ENCODE measurements at regions not wholly inside any gene's neighbourhood (a gene's known extent, or its start where the extent isn't known, plus 50 kb on each side); places are given as distances from the start of the nearest gene placed in this dataset.
A peak's percentile ranks its signal among the peaks of the same experiment; 100 is the strongest.

DNA sequence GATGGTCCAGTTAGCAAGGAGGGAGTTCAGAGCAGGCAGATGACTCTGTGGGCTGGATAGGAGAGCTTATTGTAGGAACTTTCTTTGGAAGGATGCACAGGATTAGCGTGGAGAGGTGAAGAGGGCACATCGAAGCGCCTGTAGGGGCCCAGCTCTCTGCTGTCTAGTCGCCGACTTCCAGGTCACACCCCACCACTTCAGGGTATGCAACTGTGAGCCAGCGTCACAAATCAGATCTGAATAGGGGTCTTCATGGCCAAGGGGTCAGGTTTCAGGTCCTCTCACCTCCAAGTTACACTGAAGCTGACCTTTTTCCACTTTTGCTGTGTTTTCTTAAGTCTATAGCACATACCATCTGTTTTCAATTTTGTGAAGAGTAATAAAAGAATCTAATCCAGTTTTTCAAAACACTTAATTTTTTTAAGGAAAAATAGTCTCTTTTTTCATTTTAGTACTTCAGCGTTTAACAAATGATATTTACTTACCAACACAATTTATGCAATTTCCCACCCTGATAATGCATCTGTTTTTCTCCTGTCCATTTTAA is 364.2 kb upstream of the CLINT1 start:
- Histone ChIP-seq H3K9me3 (replicated peaks in 1 of 2; ENCODE audit: control insufficient read depth in 1 of 2, insufficient read depth in 1 of 2, low read length in 2 of 2) (no peaks in the 10 kb centered on the region), H3K4me2 (replicated peaks; ENCODE audit: extremely low read depth, low read length, poor library complexity, severe bottlenecking) (no peak overlapping the region), H3K4me3 (replicated peaks in 1 of 3; ENCODE audit: low read depth in 2 of 3, low read length in 3 of 3) (no peak overlapping the region), H2AFZ (ENCODE audit: insufficient read depth, low read depth, low read length, poor library complexity, severe bottlenecking) (no peak overlapping the region), H3K4me1 (ENCODE audit: control insufficient read depth in 1 of 2, insufficient read depth in 2 of 2, low read length in 2 of 2) (peaks cover 20 to 27% of the 10 kb centered on the region in 2 donors), H3K36me3 (replicated peaks in 1 of 2; ENCODE audit: control insufficient read depth in 1 of 2, insufficient read depth in 2 of 2, low read length in 2 of 2) (no peaks in the 10 kb centered on the region), H3K9ac (ENCODE audit: insufficient read depth, low read length, poor library complexity, severe bottlenecking) (no peak overlapping the region), H3K79me2 (ENCODE audit: insufficient read depth, low read length) (no peaks in the 10 kb centered on the region), H3K27ac (ENCODE audit: low read depth in 1 of 2, low read length in 2 of 2) (no peak overlapping the region), H4K20me1 (ENCODE audit: insufficient read depth, low read length) (no peaks in the 10 kb centered on the region), H3K27me3 (ENCODE audit: control insufficient read depth in 2 of 2, insufficient read depth in 2 of 2, low read length in 2 of 2) (no peaks in the 10 kb centered on the region)
- H3K36me3 Mint-ChIP-seq: peaks cover 0 to 3% of the 10 kb centered on the region in 2 donors
- H3K9me3 Mint-ChIP-seq: peaks cover 0 to 8% (median 2%) of the 10 kb centered on the region in 7 donors
- intact Hi-C loops (cut with micrococcal nuclease): loop anchor here in 1 of 2 donors (5.0 kb wide), 1 partner anchor 149 kb away; no protein-coding TSS in a partner anchor
- peaks cover 24% of the 10 kb centered on the region for H3K4me1 Mint-ChIP-seq
- no peak for DNase-seq
- TF ChIP-seq, protein P1, sequence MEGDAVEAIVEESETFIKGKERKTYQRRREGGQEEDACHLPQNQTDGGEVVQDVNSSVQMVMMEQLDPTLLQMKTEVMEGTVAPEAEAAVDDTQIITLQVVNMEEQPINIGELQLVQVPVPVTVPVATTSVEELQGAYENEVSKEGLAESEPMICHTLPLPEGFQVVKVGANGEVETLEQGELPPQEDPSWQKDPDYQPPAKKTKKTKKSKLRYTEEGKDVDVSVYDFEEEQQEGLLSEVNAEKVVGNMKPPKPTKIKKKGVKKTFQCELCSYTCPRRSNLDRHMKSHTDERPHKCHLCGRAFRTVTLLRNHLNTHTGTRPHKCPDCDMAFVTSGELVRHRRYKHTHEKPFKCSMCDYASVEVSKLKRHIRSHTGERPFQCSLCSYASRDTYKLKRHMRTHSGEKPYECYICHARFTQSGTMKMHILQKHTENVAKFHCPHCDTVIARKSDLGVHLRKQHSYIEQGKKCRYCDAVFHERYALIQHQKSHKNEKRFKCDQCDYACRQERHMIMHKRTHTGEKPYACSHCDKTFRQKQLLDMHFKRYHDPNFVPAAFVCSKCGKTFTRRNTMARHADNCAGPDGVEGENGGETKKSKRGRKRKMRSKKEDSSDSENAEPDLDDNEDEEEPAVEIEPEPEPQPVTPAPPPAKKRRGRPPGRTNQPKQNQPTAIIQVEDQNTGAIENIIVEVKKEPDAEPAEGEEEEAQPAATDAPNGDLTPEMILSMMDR (IDR thresholded peaks at IDR 0.05): no peak
- WGBS (ENCODE audit: insufficient coverage): 100% methylated on average over 1 of the region's 7 CpGs
- H3K27me3 Mint-ChIP-seq (ENCODE audit: low read depth in 3 of 3): no peaks in the 10 kb centered on the region
- peak overlapping the region in 5 of 7 donors; percentile 0 to 93 (median 9) for H3K27ac Mint-ChIP-seq
- no peak overlapping the region for H3K4me3 Mint-ChIP-seq

DNA sequence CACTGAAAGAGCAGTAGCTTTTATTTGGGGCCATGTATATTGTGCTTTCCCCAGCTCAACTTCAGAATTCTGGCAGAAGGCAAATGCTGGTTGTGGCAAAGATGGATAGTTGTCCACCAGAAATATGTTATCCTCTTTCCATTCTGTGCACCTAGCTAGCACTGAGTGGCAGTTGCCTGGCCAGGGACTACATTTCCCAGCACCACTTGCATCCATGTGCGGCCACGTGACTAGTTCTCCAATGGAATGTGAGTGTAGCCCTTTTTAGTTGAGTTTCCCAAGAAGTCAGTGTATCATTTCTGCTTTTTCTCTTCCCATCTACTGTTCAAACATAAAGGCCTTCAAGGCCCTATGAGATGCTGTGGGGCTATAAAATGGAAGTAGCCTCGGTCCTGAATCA is 354.0 kb upstream of the CLINT1 start:
- Mint-ChIP-seq H3K4me1 (peaks cover 11% of the 10 kb centered on the region), H3K4me3 (no peak overlapping the region), H3K36me3 (peaks cover 0 to 3% of the 10 kb centered on the region in 2 donors), H3K27ac (peak overlapping the region in 1 of 7 donors; percentile 13), H3K27me3 (ENCODE audit: low read depth in 3 of 3) (peaks cover 0 to 2% (median 0%) of the 10 kb centered on the region in 3 donors), H3K9me3 (peaks cover 1 to 8% (median 5%) of the 10 kb centered on the region in 7 donors)
- no peaks in the 10 kb centered on the region for H3K27me3 ChIP-seq (ENCODE audit: control insufficient read depth in 2 of 2, insufficient read depth in 2 of 2, low read length in 2 of 2)
- no peaks in the 10 kb centered on the region for H3K36me3 ChIP-seq (replicated peaks in 1 of 2; ENCODE audit: control insufficient read depth in 1 of 2, insufficient read depth in 2 of 2, low read length in 2 of 2)
- H3K4me1 ChIP-seq (ENCODE audit: control insufficient read depth in 1 of 2, insufficient read depth in 2 of 2, low read length in 2 of 2): peaks cover 0 to 7% of the 10 kb centered on the region in 2 donors
- intact Hi-C loops (cut with micrococcal nuclease): no loop called here
- no peak overlapping the region for H2AFZ ChIP-seq (ENCODE audit: insufficient read depth, low read depth, low read length, poor library complexity, severe bottlenecking)
- H4K20me1 ChIP-seq (ENCODE audit: insufficient read depth, low read length): no peaks in the 10 kb centered on the region
- no CpG with 5 or more reads among the region's 3 CpGs for WGBS (ENCODE audit: insufficient coverage)
- H3K4me3 ChIP-seq (replicated peaks in 1 of 3; ENCODE audit: low read depth in 2 of 3, low read length in 3 of 3): no peak overlapping the region
- no peak overlapping the region for H3K4me2 ChIP-seq (replicated peaks; ENCODE audit: extremely low read depth, low read length, poor library complexity, severe bottlenecking)
- H3K27ac ChIP-seq (ENCODE audit: low read depth in 1 of 2, low read length in 2 of 2): no peak overlapping the region
- H3K79me2 ChIP-seq (ENCODE audit: insufficient read depth, low read length): no peaks in the 10 kb centered on the region
- DNase-seq: peak in 1 of 3 donors; percentile 18
- peaks cover 0 to 4% of the 10 kb centered on the region in 2 donors for H3K9me3 ChIP-seq (replicated peaks in 1 of 2; ENCODE audit: control insufficient read depth in 1 of 2, insufficient read depth in 1 of 2, low read length in 2 of 2)
- no peak overlapping the region for H3K9ac ChIP-seq (ENCODE audit: insufficient read depth, low read length, poor library complexity, severe bottlenecking)
- TF ChIP-seq, protein P1 (IDR thresholded peaks at IDR 0.05): no peak
